ENCODE measurements at regions not wholly inside any gene's neighbourhood (a gene's known extent, or its start where the extent isn't known, plus 50 kb on each side); places are given as distances from the start of the nearest gene placed in this dataset.

- Histone ChIP-seq H3K9me3 (no peaks in the 10 kb centered on the region), H3K27me3 (no peaks in the 10 kb centered on the region), H3K36me3 (no peaks in the 10 kb centered on the region), H3K4me1 (no peaks in the 10 kb centered on the region), H3K4me3 (no peak overlapping the region), H3K27ac (no peak overlapping the region)
- DNase-seq, result no peak
- TF ChIP-seq CTCF (IDR thresholded peaks at IDR 0.05) (no peak), POLR2A (IDR thresholded peaks at IDR 0.05) (no peak)
Measured at GRCh38 chr18:76546088-76546435, 51.0 kb upstream of the ZNF516 start.

- TF ChIP-seq POLR2A (IDR thresholded peaks at IDR 0.05), result no peak
- no peak for TF ChIP-seq CTCF (IDR thresholded peaks at IDR 0.05)
- Histone ChIP-seq H3K27me3 (no peaks in the 10 kb centered on the region), H3K36me3 (no peaks in the 10 kb centered on the region), H3K4me3 (no peak overlapping the region), H3K9me3 (no peaks in the 10 kb centered on the region), H3K4me1 (no peaks in the 10 kb centered on the region), H3K27ac (no peak overlapping the region)
- DNase-seq, result no peak
Measured at GRCh38 chr18:76545433-76546087, 50.5 kb upstream of the ZNF516 start.

GRCh38 chr18:76544511-76545345, 49.7 kb upstream of the ZNF516 start:
- H3K4me1 ChIP-seq, result no peaks in the 10 kb centered on the region
- TF ChIP-seq POLR2A (IDR thresholded peaks at IDR 0.05) (no peak), CTCF (IDR thresholded peaks at IDR 0.05) (no peak)
- H3K27me3 ChIP-seq, result no peaks in the 10 kb centered on the region
- H3K4me3 ChIP-seq, result no peak overlapping the region
- no peaks in the 10 kb centered on the region for H3K36me3 ChIP-seq
- H3K27ac ChIP-seq, result no peak overlapping the region
- DNase-seq, result no peak
- H3K9me3 ChIP-seq, result no peaks in the 10 kb centered on the region

Small RNAs in the stretch of these regions (small RNA-seq; reads per million reads assigned to genes)
- 0 reads per million in 2 donors for gene AC139085.1

Measured in Peyer's patch (tissue), 4 donors.